ENCODE measurements at regions not wholly inside any gene's neighbourhood (a gene's known extent, or its start where the extent isn't known, plus 50 kb on each side); places are given as distances from the start of the nearest gene placed in this dataset.

DNA sequence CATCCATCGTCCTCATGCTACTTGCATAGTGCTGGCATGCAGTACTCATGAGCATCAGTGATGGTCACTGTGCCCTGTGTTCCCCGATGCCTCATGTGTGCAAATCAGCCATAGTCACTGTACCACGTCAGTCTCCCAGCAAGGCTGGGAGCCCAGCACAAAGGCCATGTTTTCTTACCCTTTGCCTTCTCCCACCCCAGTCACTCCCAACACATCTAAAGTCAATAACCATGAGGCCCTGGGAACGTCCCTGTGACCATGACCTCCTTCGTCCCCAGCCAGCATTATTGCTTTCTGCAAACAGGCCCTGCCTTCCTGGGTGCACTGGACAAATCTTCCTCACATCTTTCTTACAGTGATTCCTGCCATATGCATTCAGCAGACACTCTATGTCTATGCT lies 406.1 kb downstream of the ICE1 start:
- Mint-ChIP-seq H3K27ac (ENCODE audit: unreplicated experiment) (no peak overlapping the region), H3K27me3 (ENCODE audit: unreplicated experiment) (peaks cover 1% of the 10 kb centered on the region)

DNA sequence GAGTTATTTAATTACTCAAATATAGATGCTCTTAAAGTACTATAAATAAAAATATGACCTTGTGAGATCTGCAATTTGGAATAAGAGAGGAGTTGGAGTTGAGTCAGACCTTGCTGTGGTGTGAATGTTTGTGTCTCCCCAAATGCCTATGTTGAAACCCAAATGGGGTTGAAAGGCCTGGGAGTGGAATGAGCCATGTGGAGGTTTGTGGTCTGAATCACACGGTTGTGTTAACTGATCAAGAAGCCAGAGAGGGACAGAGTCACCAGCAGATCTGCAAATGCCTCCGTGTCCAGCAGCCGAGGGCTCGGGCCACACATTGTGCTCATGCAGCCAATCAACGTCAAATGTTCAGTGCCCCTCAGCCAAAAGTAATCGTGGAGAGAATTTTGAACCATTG lies 404.4 kb downstream of the ICE1 start:
- no peak overlapping the region for H3K27ac Mint-ChIP-seq (ENCODE audit: unreplicated experiment)
- peaks cover 1% of the 10 kb centered on the region for H3K27me3 Mint-ChIP-seq (ENCODE audit: unreplicated experiment)
- H3K36me3 Mint-ChIP-seq (ENCODE audit: unreplicated experiment): no peaks in the 10 kb centered on the region
- DNase-seq: no peak
- H3K4me1 Mint-ChIP-seq (ENCODE audit: low read depth, unreplicated experiment): no peaks in the 10 kb centered on the region
- H3K4me3 Mint-ChIP-seq (ENCODE audit: unreplicated experiment): no peak overlapping the region
- TF ChIP-seq, protein P1, sequence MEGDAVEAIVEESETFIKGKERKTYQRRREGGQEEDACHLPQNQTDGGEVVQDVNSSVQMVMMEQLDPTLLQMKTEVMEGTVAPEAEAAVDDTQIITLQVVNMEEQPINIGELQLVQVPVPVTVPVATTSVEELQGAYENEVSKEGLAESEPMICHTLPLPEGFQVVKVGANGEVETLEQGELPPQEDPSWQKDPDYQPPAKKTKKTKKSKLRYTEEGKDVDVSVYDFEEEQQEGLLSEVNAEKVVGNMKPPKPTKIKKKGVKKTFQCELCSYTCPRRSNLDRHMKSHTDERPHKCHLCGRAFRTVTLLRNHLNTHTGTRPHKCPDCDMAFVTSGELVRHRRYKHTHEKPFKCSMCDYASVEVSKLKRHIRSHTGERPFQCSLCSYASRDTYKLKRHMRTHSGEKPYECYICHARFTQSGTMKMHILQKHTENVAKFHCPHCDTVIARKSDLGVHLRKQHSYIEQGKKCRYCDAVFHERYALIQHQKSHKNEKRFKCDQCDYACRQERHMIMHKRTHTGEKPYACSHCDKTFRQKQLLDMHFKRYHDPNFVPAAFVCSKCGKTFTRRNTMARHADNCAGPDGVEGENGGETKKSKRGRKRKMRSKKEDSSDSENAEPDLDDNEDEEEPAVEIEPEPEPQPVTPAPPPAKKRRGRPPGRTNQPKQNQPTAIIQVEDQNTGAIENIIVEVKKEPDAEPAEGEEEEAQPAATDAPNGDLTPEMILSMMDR (IDR thresholded peaks at IDR 0.05; ENCODE audit: partially characterized antibody, unreplicated experiment): no peak
- H3K9me3 Mint-ChIP-seq (ENCODE audit: unreplicated experiment): peaks cover 2% of the 10 kb centered on the region

More for the DNA sequence above, 406.1 kb downstream of the ICE1 start:
- H3K4me3 Mint-ChIP-seq (ENCODE audit: unreplicated experiment): no peak overlapping the region
- no peaks in the 10 kb centered on the region for H3K36me3 Mint-ChIP-seq (ENCODE audit: unreplicated experiment)
- H3K9me3 Mint-ChIP-seq (ENCODE audit: unreplicated experiment): peaks cover 2% of the 10 kb centered on the region
- no peak for DNase-seq
- TF ChIP-seq, protein P1 (IDR thresholded peaks at IDR 0.05; ENCODE audit: partially characterized antibody, unreplicated experiment): no peak
- H3K4me1 Mint-ChIP-seq (ENCODE audit: low read depth, unreplicated experiment): no peaks in the 10 kb centered on the region

DNA sequence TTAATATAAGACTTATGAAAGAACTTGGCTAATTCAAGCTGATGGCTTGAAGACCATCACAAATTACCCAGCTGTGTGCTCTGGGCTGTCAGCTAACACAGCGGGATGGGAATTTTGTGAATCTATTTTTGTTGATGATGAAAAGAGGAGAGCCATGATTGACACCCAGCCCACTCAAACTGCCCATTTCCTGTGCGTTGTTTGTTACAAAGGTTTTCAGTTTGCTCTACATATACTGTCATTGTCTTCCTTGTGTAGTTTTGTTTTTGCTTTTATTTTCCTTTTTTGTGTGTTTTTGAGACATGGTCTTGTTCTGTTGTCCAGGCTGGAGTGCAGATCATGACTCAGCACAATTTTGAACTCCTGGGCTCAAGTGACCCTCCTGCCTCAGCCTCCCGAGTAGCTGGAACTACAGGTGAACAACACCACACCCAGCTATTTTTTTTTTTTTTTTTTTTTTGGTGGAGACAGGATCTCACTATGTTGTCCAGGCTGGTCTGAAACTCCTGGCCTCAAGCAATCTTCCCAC lies 400.3 kb downstream of the ICE1 start:
- DNase-seq: no peak
- Mint-ChIP-seq H3K9me3 (ENCODE audit: unreplicated experiment) (peaks cover 2% of the 10 kb centered on the region), H3K27me3 (ENCODE audit: unreplicated experiment) (peaks cover 1% of the 10 kb centered on the region), H3K4me3 (ENCODE audit: unreplicated experiment) (no peak overlapping the region), H3K36me3 (ENCODE audit: unreplicated experiment) (no peaks in the 10 kb centered on the region), H3K27ac (ENCODE audit: unreplicated experiment) (no peak overlapping the region), H3K4me1 (ENCODE audit: low read depth, unreplicated experiment) (no peaks in the 10 kb centered on the region)
- TF ChIP-seq, protein P1 (IDR thresholded peaks at IDR 0.05; ENCODE audit: partially characterized antibody, unreplicated experiment): no peak

DNA sequence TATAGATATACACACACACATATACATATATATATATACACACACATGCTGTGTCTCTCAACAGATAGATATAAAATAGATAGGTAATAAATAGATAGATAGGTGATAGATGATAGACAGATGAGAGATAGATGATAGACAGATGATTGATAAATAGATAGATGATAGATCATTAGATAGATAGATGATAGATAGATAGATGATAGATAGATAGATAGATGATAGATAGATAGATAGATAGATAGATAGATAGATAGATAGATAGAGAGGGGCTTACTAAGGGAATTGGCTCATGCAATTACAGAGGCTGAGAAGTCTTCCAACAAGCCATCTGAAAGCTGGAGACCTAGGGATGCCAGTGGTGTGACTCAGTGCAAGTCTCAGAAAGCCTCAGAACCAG lies 394.5 kb downstream of the ICE1 start:
- H3K27me3 Mint-ChIP-seq (ENCODE audit: unreplicated experiment): no peaks in the 10 kb centered on the region
- TF ChIP-seq, protein P1 (IDR thresholded peaks at IDR 0.05; ENCODE audit: partially characterized antibody, unreplicated experiment): no peak
- no peak for DNase-seq
- H3K4me3 Mint-ChIP-seq (ENCODE audit: unreplicated experiment): no peak overlapping the region
- H3K27ac Mint-ChIP-seq (ENCODE audit: unreplicated experiment): no peak overlapping the region
- H3K9me3 Mint-ChIP-seq (ENCODE audit: unreplicated experiment): peaks cover 2% of the 10 kb centered on the region
- no peaks in the 10 kb centered on the region for H3K36me3 Mint-ChIP-seq (ENCODE audit: unreplicated experiment)
- peaks cover 2% of the 10 kb centered on the region for H3K4me1 Mint-ChIP-seq (ENCODE audit: low read depth, unreplicated experiment)

DNA sequence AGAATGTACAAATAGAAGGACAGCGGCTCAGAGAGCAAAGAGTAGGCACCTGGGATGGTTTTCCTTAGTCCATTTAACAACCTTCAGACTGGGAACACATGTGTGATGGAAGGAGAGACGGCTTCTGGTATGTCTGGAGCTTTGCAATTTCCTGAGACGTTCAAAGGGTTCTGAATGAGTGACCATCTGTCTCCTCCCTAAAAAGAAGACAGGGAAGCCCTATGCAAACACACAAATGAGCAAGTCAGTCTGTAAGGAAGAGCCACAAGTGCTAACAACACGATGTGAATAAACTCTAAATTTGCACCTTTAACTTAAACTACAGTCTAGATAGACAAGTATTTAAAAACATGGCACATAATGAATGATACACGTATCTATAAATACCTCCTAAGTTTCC lies 391.0 kb downstream of the ICE1 start:
- TF ChIP-seq, protein P1 (IDR thresholded peaks at IDR 0.05; ENCODE audit: partially characterized antibody, unreplicated experiment): no peak
- peaks cover 2% of the 10 kb centered on the region for H3K4me1 Mint-ChIP-seq (ENCODE audit: low read depth, unreplicated experiment)
- H3K27me3 Mint-ChIP-seq (ENCODE audit: unreplicated experiment): peaks cover 2% of the 10 kb centered on the region
- H3K27ac Mint-ChIP-seq (ENCODE audit: unreplicated experiment): no peak overlapping the region
- H3K9me3 Mint-ChIP-seq (ENCODE audit: unreplicated experiment): no peaks in the 10 kb centered on the region
- no peak overlapping the region for H3K4me3 Mint-ChIP-seq (ENCODE audit: unreplicated experiment)
- H3K36me3 Mint-ChIP-seq (ENCODE audit: unreplicated experiment): no peaks in the 10 kb centered on the region
- no peak for DNase-seq

All from glutamatergic neuron (in vitro differentiated cells).